ENCODE measurements at regions not wholly inside any gene's neighbourhood (a gene's known extent, or its start where the extent isn't known, plus 50 kb on each side); places are given as distances from the start of the nearest gene placed in this dataset.

DNA sequence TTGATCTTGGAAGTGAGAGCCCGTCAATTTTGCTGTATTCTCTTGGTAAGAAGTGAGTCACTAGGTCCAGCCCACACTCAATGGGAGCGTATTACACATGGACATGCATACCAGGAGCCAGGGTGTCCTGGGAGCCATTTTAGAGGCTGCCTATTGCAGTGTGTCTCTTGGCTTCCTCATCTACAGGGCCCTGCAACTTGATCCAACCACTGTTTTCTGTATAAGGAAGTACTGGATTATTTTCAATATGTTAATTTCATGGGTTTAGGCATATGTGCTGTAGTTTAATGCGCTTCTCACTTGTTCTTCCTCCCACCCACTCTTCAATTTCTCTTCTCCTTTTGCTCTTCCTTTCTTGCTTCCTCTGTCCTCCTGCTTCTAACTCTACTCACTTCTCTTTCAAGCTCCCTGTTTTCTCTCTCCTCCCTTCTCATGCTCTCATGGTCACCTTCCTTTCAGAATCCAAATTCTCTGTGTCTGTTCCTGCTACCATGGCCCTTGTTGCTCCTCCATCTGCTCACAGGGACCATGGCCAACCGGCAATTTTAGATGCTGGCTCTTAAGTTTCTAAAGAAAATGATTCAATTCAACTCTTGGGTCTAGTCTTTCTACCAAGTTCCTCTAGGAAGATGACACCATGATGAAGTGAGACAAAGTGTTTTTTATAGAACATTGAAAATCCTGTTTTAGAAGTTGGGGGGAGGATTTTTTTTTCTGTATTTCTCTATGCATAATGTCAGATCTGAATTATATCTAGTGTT is 152.0 kb upstream of the ZEB2 start:
- no peaks in the 10 kb centered on the region for H3K36me3 ChIP-seq (ENCODE audit: insufficient read depth, low read length)

DNA sequence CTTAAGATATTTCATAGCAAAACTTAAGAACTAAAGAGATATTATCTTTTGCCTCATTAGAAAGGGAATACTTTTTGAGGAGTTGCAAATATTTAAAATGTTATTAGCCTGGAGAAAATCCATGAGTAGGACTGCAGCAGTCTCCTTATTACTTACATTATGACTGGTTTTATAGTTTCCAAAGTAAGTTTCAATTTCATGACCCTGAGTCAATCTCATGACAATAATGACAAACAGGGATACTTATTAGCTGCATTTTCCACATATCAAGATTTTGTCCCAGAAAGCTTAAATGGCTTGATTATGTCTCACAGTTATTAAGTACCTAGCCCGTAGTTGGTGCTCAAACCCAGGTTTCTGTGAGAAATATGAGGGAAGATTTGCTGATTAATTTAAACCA is 150.8 kb upstream of the ZEB2 start:
- Mint-ChIP-seq H3K4me3 (no peak overlapping the region), H3K9me3 (no peaks in the 10 kb centered on the region), H3K27ac (no peak overlapping the region), H3K4me1 (ENCODE audit: low read depth) (no peaks in the 10 kb centered on the region), H3K36me3 (ENCODE audit: low read depth) (no peaks in the 10 kb centered on the region), H3K27me3 (no peaks in the 10 kb centered on the region)
- Histone ChIP-seq H3K4me1 (ENCODE audit: insufficient read depth, low read length) (no peaks in the 10 kb centered on the region), H3K27me3 (ENCODE audit: control insufficient read depth in 1 of 2, insufficient read depth in 2 of 2, low read length in 2 of 2) (no peaks in the 10 kb centered on the region), H3K36me3 (ENCODE audit: insufficient read depth, low read length) (no peaks in the 10 kb centered on the region), H3K9me3 (ENCODE audit: control insufficient read depth in 1 of 2, insufficient read depth in 1 of 2, low read length in 2 of 2) (no peaks in the 10 kb centered on the region), H3K27ac (ENCODE audit: low read depth in 1 of 2, low read length in 2 of 2) (no peak overlapping the region), H3K4me3 (ENCODE audit: low read length) (no peak overlapping the region)
- CTCF ChIA-PET, result no interaction called here
- POLR2A ChIA-PET, result no interaction called here
- ATAC-seq (ENCODE audit: poor library complexity), result no peak
- TF ChIP-seq, protein P1, sequence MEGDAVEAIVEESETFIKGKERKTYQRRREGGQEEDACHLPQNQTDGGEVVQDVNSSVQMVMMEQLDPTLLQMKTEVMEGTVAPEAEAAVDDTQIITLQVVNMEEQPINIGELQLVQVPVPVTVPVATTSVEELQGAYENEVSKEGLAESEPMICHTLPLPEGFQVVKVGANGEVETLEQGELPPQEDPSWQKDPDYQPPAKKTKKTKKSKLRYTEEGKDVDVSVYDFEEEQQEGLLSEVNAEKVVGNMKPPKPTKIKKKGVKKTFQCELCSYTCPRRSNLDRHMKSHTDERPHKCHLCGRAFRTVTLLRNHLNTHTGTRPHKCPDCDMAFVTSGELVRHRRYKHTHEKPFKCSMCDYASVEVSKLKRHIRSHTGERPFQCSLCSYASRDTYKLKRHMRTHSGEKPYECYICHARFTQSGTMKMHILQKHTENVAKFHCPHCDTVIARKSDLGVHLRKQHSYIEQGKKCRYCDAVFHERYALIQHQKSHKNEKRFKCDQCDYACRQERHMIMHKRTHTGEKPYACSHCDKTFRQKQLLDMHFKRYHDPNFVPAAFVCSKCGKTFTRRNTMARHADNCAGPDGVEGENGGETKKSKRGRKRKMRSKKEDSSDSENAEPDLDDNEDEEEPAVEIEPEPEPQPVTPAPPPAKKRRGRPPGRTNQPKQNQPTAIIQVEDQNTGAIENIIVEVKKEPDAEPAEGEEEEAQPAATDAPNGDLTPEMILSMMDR (IDR thresholded peaks at IDR 0.05), result no peak
- DNase-seq, result no peak
- intact Hi-C loops (cut with DNase I, micrococcal nuclease), result no loop called here

More for the DNA sequence above, 152.0 kb upstream of the ZEB2 start:
- POLR2A ChIA-PET, result no interaction called here
- H3K4me3 ChIP-seq (ENCODE audit: low read length), result no peak overlapping the region
- no peaks in the 10 kb centered on the region for H3K9me3 ChIP-seq (ENCODE audit: control insufficient read depth in 1 of 2, insufficient read depth in 1 of 2, low read length in 2 of 2)
- no peak overlapping the region for H3K27ac Mint-ChIP-seq
- H3K27me3 ChIP-seq (ENCODE audit: control insufficient read depth in 1 of 2, insufficient read depth in 2 of 2, low read length in 2 of 2), result no peaks in the 10 kb centered on the region
- intact Hi-C loops (cut with DNase I, micrococcal nuclease), result no loop called here
- H3K4me1 ChIP-seq (ENCODE audit: insufficient read depth, low read length), result no peaks in the 10 kb centered on the region
- no peaks in the 10 kb centered on the region for H3K27me3 Mint-ChIP-seq
- H3K27ac ChIP-seq (ENCODE audit: low read depth in 1 of 2, low read length in 2 of 2), result no peak overlapping the region
- ATAC-seq (ENCODE audit: poor library complexity) (no peak), DNase-seq (peak in 2 of 14 experiments; percentile 43 to 59)
- H3K9me3 Mint-ChIP-seq, result no peaks in the 10 kb centered on the region
- TF ChIP-seq, protein P1 (IDR thresholded peaks at IDR 0.05), result no peak
- no peaks in the 10 kb centered on the region for H3K4me1 Mint-ChIP-seq (ENCODE audit: low read depth)
- H3K4me3 Mint-ChIP-seq, result no peak overlapping the region
- no peaks in the 10 kb centered on the region for H3K36me3 Mint-ChIP-seq (ENCODE audit: low read depth)
- CTCF ChIA-PET, result no interaction called here

DNA sequence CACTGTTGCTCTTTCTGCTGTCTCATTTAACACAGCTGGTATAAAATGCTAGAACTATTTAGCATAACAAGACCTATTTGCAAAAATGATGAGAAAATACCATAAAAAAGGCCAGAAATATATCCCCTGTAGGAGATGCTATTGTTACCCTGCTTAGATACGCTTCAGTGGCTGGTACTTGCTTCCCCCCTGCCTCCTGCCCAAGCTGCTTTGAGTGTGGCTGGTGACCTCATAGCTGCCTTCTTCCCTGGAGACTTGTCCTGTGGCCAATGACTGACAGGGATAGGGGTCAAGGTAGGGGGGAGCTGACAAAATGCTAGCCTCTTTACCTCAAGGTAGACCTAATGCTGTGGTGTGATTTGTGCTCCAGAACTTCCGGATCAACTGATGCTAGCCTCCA is 150.2 kb upstream of the ZEB2 start:
- no peaks in the 10 kb centered on the region for H3K9me3 Mint-ChIP-seq
- POLR2A ChIA-PET, result no interaction called here
- H3K27me3 Mint-ChIP-seq, result no peaks in the 10 kb centered on the region
- Histone ChIP-seq H3K4me1 (ENCODE audit: insufficient read depth, low read length) (no peaks in the 10 kb centered on the region), H3K9me3 (ENCODE audit: control insufficient read depth in 1 of 2, insufficient read depth in 1 of 2, low read length in 2 of 2) (no peaks in the 10 kb centered on the region), H3K4me3 (ENCODE audit: low read length) (no peak overlapping the region), H3K27me3 (ENCODE audit: control insufficient read depth in 1 of 2, insufficient read depth in 2 of 2, low read length in 2 of 2) (no peaks in the 10 kb centered on the region), H3K27ac (ENCODE audit: low read depth in 1 of 2, low read length in 2 of 2) (no peak overlapping the region), H3K36me3 (ENCODE audit: insufficient read depth, low read length) (no peaks in the 10 kb centered on the region)
- H3K4me1 Mint-ChIP-seq (ENCODE audit: low read depth), result no peaks in the 10 kb centered on the region
- intact Hi-C loops (cut with DNase I, micrococcal nuclease), result no loop called here
- no peak overlapping the region for H3K4me3 Mint-ChIP-seq
- TF ChIP-seq, protein P1 (IDR thresholded peaks at IDR 0.05), result no peak
- H3K27ac Mint-ChIP-seq, result no peak overlapping the region
- CTCF ChIA-PET, result no interaction called here
- no peaks in the 10 kb centered on the region for H3K36me3 Mint-ChIP-seq (ENCODE audit: low read depth)
- DNase-seq, result no peak
- ATAC-seq (ENCODE audit: poor library complexity), result no peak
